GM12878 (cell line): ENCODE measurements at regions not wholly inside any gene's neighbourhood (a gene's known extent, or its start where the extent isn't known, plus 50 kb on each side); places are given as distances from the start of the nearest gene placed in this dataset.

Experiments
- ATAC-seq: fragments of 200-7000 bp; cut with Tn5 transposase; 3 replicates; pipeline ENCODE4 v1.9.1; 2020; ENCODE audit warnings: mild to moderate bottlenecking, moderate library complexity
- BruUV-seq: library from RNA; stranded (reverse); fragments of 400-500 nt; replicated peaks from 2 replicates; lab custom pipeline; 2021; lab: Mats Ljungman, UMichigan
- CTCF ChIA-PET: fragments of 300-600 bp; sonication (Branson Sonifier 250); formaldehyde crosslinking; extraction: SDS; loops from one replicate; lab custom pipeline; 2021; ENCODE audit warnings: inconsistent platforms; lab: Yijun Ruan, JAX
- POLR2A ChIA-PET: fragments of 350-600 bp; formaldehyde crosslinking; extraction: SDS; loops from one replicate; lab custom pipeline; 2021; ENCODE audit warnings: inconsistent platforms; lab: Charles Lee
- RAD21 ChIA-PET: fragments of 300-600 bp; sonication (Branson Sonifier 250); formaldehyde crosslinking; loops from one replicate; lab custom pipeline; 2023; ENCODE audit warnings: antibody characterized with exemption; ENCODE audit not compliant: unreplicated experiment; lab: Charles Lee
- SMC1A ChIA-PET: fragments of 300-600 bp; sonication (Branson Sonifier 250); formaldehyde crosslinking; loops from one replicate; lab custom pipeline; 2023; ENCODE audit not compliant: unreplicated experiment, uncharacterized antibody; lab: Charles Lee
- DNase-seq: peaks from one replicate; pipeline ENCODE4 v3.0.0-alpha.2; 2011; ENCODE audit warnings: low read depth, low spot score
- FAIRE-seq: peaks from 3 replicates; lab custom pipeline; 2011; peaks lifted over from hg19 to GRCh38; lab: Jason Lieb, UNC
- H2AFZ ChIP-seq: 2 replicates; pipeline ENCODE4 v1.6.0; 2011; ENCODE audit warnings: low read depth, low read length, control low read depth; ENCODE audit not compliant: control insufficient read depth
- H3K27ac ChIP-seq: 2 replicates; pipeline ENCODE4 v1.5.1; 2011; ENCODE audit warnings: control low read depth; ENCODE audit not compliant: control insufficient read depth, insufficient read depth
- H3K27me3 ChIP-seq, 2 experiments: replicated peaks in 1 of 2; 2 replicates each; pipeline versions ENCODE4 v1.6.0 to v1.6.1; 2011; ENCODE audit warnings: low read length in 1 of 2; ENCODE audit not compliant: control insufficient read depth in 2 of 2, insufficient read depth in 2 of 2
- H3K36me3 ChIP-seq, 2 experiments: 2 replicates each; pipeline ENCODE4 v1.5.1; 2011; ENCODE audit warnings: low read length in 1 of 2; ENCODE audit not compliant: control insufficient read depth in 2 of 2, insufficient read depth in 2 of 2
- H3K4me1 ChIP-seq: 2 replicates; pipeline ENCODE4 v1.6.1; 2011; ENCODE audit warnings: mild to moderate bottlenecking, low read length, moderate library complexity, mixed read lengths; ENCODE audit not compliant: control insufficient read depth, insufficient read depth
- H3K4me2 ChIP-seq: 2 replicates; pipeline ENCODE4 v1.6.0; 2011; ENCODE audit warnings: control low read depth; ENCODE audit not compliant: control insufficient read depth, insufficient read depth
- H3K4me3 ChIP-seq: fragments of 200-600 bp; sonication (generic); 2 replicates; pipeline ENCODE4 v1.5.1; 2016
- H3K79me2 ChIP-seq: 2 replicates; pipeline ENCODE4 v1.6.0; 2011; ENCODE audit warnings: low read length; ENCODE audit not compliant: control insufficient read depth, insufficient read depth
- H3K9ac ChIP-seq: 2 replicates; pipeline ENCODE4 v1.8.0; 2011; ENCODE audit warnings: low read length, control low read depth, mixed read lengths; ENCODE audit not compliant: control insufficient read depth, insufficient read depth
- H3K9me3 ChIP-seq: replicated peaks from 3 replicates; pipeline ENCODE4 v1.5.1; 2011; ENCODE audit warnings: mild to moderate bottlenecking, low read length; ENCODE audit not compliant: control insufficient read depth, insufficient read depth
- H4K20me1 ChIP-seq: 2 replicates; pipeline ENCODE4 v1.6.0; 2011; ENCODE audit not compliant: control insufficient read depth, insufficient read depth
- ATF7 ChIP-seq: fragments of 450-650 bp; IDR thresholded peaks from 2 replicates; pipeline ENCODE4 v1.6.1; 2016; ENCODE audit warnings: low read depth, mild to moderate bottlenecking
- BMI1 ChIP-seq: fragments of 450-650 bp; IDR thresholded peaks from 2 replicates; pipeline ENCODE4 v1.6.1; 2016; ENCODE audit warnings: mild to moderate bottlenecking, moderate library complexity, borderline replicate concordance
- CHD4 ChIP-seq: fragments of 200-600 bp; sonication (generic); IDR thresholded peaks from 2 replicates; pipeline ENCODE4 v1.6.1; 2016; ENCODE audit warnings: mild to moderate bottlenecking
- CUX1 ChIP-seq: IDR thresholded peaks from 2 replicates; pipeline ENCODE4 v1.6.1; 2012; ENCODE audit warnings: improper control_type of control experiment, low read depth, low read length; ENCODE audit not compliant: insufficient replicate concordance
- ETV6 ChIP-seq, 2 experiments: fragments of 450-650 bp in 1 of 2; IDR thresholded peaks in 1 of 2; conservative IDR thresholded peaks in 1 of 2; 2 replicates each; pipeline ENCODE4 v1.6.1; 2014; ENCODE audit warnings: antibody characterized with exemption in 1 of 2, borderline replicate concordance in 1 of 2, low read depth in 1 of 2, mild to moderate bottlenecking in 1 of 2, moderate library complexity in 1 of 2
- EZH2 ChIP-seq: IDR thresholded peaks from 2 replicates; pipeline ENCODE4 v1.6.1; 2012; ENCODE audit warnings: low read depth, mild to moderate bottlenecking, control low read depth, inconsistent platforms, low read length, borderline replicate concordance; ENCODE audit not compliant: control insufficient read depth
- JUND ChIP-seq: IDR thresholded peaks from 2 replicates; pipeline ENCODE4 v1.6.1; 2012; ENCODE audit warnings: low read depth, mild to moderate bottlenecking, low read length, improper control_type of control experiment, moderate library complexity
- TCF7 ChIP-seq: IDR thresholded peaks from 2 replicates; pipeline ENCODE4 v1.6.1; 2014; ENCODE audit warnings: antibody characterized with exemption, borderline replicate concordance
- ZNF24 ChIP-seq: fragments of 450-650 bp; IDR thresholded peaks from 2 replicates; pipeline ENCODE4 v1.6.1; 2017; ENCODE audit warnings: antibody characterized with exemption, mild to moderate bottlenecking
- WGBS: methylation state at CpG from one replicate; pipeline ENCODE4 v1.1.6; 2016; ENCODE audit warnings: low lambda C conversion rate; ENCODE audit not compliant: insufficient replicate concordance, insufficient coverage; ENCODE audit errors: missing lambda C conversion rate; 5-methylcytosine and 5-hydroxymethylcytosine counted together
- in situ Hi-C: fragments of 300-500 bp; cut with MboI; formaldehyde crosslinking; loops from 9 replicates; pipeline ENCODE4 v1.14.3; 2018; ENCODE audit warnings: mixed read lengths
- intact Hi-C: fragments of 100-400 bp; cut with micrococcal nuclease; formaldehyde crosslinking; loops from one replicate; pipeline ENCODE4 v1.14.2; 2022; ENCODE audit not compliant: unreplicated experiment

- CTCF ChIA-PET: no interaction called here
- DNase-seq: no peak
- FAIRE-seq: no peak
- POLR2A ChIA-PET: no interaction called here
- RAD21 ChIA-PET: no interaction called here
- no peak overlapping the region for H3K27ac ChIP-seq
- intact Hi-C loops: no loop called here
- no peaks in the 10 kb centered on the region for H3K27me3 ChIP-seq
- WGBS: 58% methylated on average over 2 of the region's 2 CpGs
- no peak overlapping the region for H3K9ac ChIP-seq
- no peak overlapping the region for H3K4me3 ChIP-seq
- no peaks in the 10 kb centered on the region for H3K4me1 ChIP-seq
- SMC1A ChIA-PET: no interaction called here
- no peaks in the 10 kb centered on the region for H4K20me1 ChIP-seq
- TF ChIP-seq CHD4: no peak
- no peaks in the 10 kb centered on the region for H3K79me2 ChIP-seq
- no TSS peak for BruUV-seq
- H2AFZ ChIP-seq: no peak overlapping the region
- ATAC-seq: no peak
- H3K36me3 ChIP-seq: no peaks in the 10 kb centered on the region
- no peaks in the 10 kb centered on the region for H3K9me3 ChIP-seq
- in situ Hi-C loops: loop anchor here (10.0 kb wide), 1 partner anchor 528 kb away; no protein-coding TSS in a partner anchor
- no peak overlapping the region for H3K4me2 ChIP-seq
Observed at GRCh38 chr7:10802526-10802925, 171.1 kb upstream of the PHF14 start.

GRCh38 chr7:10803720-10804119, 170.0 kb upstream of the PHF14 start:
- Histone ChIP-seq H2AFZ (no peak overlapping the region), H3K4me1 (no peaks in the 10 kb centered on the region), H3K79me2 (no peaks in the 10 kb centered on the region), H3K36me3 (no peaks in the 10 kb centered on the region), H3K4me2 (no peak overlapping the region), H3K27me3 (no peaks in the 10 kb centered on the region), H3K27ac (no peak overlapping the region), H3K9me3 (no peaks in the 10 kb centered on the region), H4K20me1 (no peaks in the 10 kb centered on the region), H3K9ac (no peak overlapping the region), H3K4me3 (no peak overlapping the region)
- 35% methylated on average over 4 of the region's 4 CpGs for WGBS
- intact Hi-C loops: no loop called here
- ChIA-PET SMC1A (no interaction called here), POLR2A (no interaction called here), RAD21 (no interaction called here), CTCF (no interaction called here)
- FAIRE-seq: no peak
- BruUV-seq: no TSS peak
- ATAC-seq: no peak
- in situ Hi-C loops: loop anchor here (10.0 kb wide), 1 partner anchor 529 kb away; no protein-coding TSS in a partner anchor
- no peak for DNase-seq
- TF ChIP-seq JUND (no peak), ETV6 (conservative IDR thresholded peaks at IDR 0.05 in 1 of 2, IDR thresholded peaks at IDR 0.05 in 1 of 2; ENCODE audit: borderline replicate concordance in 1 of 2, low read depth in 1 of 2) (no peak), ZNF24 (no peak), BMI1 (no peak), EZH2 (no peak), ATF7 (no peak), TCF7 (no peak), CUX1 (no peak)
